ENCODE measurements at regions not wholly inside any gene's neighbourhood (a gene's known extent, or its start where the extent isn't known, plus 50 kb on each side); places are given as distances from the start of the nearest gene placed in this dataset.

DNA sequence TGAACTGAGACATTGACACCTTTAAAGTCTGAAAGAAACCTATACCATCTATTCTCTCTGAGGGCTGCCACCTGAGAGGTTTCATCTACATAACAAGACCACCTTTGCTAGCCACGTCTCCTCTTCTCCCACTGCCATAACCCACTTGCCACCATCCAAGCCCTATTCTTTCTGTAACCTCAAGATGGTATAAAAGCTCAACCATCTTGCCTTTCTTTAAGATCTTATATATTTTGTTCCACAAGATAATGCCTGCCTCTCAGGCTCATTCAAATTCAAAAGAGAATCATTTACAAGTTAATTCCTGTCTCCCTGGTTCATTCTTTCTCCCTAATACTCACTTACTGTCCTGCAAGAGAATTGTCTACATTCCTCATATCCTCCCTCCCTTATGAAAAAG lies 192.5 kb downstream of the OTOR start:
- TF ChIP-seq, protein P1, sequence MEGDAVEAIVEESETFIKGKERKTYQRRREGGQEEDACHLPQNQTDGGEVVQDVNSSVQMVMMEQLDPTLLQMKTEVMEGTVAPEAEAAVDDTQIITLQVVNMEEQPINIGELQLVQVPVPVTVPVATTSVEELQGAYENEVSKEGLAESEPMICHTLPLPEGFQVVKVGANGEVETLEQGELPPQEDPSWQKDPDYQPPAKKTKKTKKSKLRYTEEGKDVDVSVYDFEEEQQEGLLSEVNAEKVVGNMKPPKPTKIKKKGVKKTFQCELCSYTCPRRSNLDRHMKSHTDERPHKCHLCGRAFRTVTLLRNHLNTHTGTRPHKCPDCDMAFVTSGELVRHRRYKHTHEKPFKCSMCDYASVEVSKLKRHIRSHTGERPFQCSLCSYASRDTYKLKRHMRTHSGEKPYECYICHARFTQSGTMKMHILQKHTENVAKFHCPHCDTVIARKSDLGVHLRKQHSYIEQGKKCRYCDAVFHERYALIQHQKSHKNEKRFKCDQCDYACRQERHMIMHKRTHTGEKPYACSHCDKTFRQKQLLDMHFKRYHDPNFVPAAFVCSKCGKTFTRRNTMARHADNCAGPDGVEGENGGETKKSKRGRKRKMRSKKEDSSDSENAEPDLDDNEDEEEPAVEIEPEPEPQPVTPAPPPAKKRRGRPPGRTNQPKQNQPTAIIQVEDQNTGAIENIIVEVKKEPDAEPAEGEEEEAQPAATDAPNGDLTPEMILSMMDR (IDR thresholded peaks at IDR 0.05), result no peak
- no peak for TF ChIP-seq POLR2A (IDR thresholded peaks at IDR 0.05)

Data from Peyer's patch (tissue), 4 donors.